ENCODE measurements at regions not wholly inside any gene's neighbourhood (a gene's known extent, or its start where the extent isn't known, plus 50 kb on each side); places are given as distances from the start of the nearest gene placed in this dataset.

GRCh38 chr5:112584781-112585180 lies 152.9 kb upstream of the APC start:
- TF ChIP-seq POLR2A (IDR thresholded peaks at IDR 0.05) (no peak), CTCF (IDR thresholded peaks at IDR 0.05) (no peak)

Data from tibial nerve (tissue), 3 donors.